ENCODE measurements at regions not wholly inside any gene's neighbourhood (a gene's known extent, or its start where the extent isn't known, plus 50 kb on each side); places are given as distances from the start of the nearest gene placed in this dataset.

DNA sequence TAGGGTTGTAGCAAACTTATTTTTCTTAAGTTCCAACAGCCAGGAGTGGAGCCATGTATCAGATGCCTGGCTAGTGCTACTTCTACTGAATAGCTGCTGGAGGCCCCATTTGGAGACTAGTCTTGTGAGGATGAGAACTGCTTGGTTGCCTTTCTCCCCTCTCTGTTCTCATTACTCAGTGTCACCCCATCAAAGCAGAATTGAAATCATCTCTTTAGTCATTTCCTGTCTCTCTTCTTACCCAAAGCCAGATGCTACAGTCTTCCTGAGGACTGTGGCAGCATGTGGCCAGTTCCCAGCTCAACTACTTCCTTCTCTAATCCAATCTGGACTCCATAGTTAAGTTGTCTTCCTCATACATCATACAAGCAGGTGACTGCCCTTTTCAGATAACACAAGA is 197.5 kb downstream of the BRINP2 start:
- DNase-seq (ENCODE audit: low read depth, low spot score) = no peak
- CTCF ChIA-PET = no interaction called here
- in situ Hi-C loops (cut with HindIII; ENCODE audit: low pct_unique_long_range_greater_than_20kb, low sequenced_read_pairs) (no loop called here), intact Hi-C loops (cut with micrococcal nuclease; ENCODE audit: unreplicated experiment) (no loop called here)
- H3K9me3 ChIP-seq (ENCODE audit: control insufficient read depth, insufficient read depth, low read depth, low read length) = no peaks in the 10 kb centered on the region
- no peak overlapping the region for H3K27ac ChIP-seq (ENCODE audit: low read length)
- no peak for ATAC-seq
- TF ChIP-seq POLR2AphosphoS5 (IDR thresholded peaks at IDR 0.05; ENCODE audit: low read depth, low read length) (no peak), TCF7L2 (IDR thresholded peaks at IDR 0.05; ENCODE audit: low read depth, low read length) (no peak)
- TF ChIP-seq, protein P1, sequence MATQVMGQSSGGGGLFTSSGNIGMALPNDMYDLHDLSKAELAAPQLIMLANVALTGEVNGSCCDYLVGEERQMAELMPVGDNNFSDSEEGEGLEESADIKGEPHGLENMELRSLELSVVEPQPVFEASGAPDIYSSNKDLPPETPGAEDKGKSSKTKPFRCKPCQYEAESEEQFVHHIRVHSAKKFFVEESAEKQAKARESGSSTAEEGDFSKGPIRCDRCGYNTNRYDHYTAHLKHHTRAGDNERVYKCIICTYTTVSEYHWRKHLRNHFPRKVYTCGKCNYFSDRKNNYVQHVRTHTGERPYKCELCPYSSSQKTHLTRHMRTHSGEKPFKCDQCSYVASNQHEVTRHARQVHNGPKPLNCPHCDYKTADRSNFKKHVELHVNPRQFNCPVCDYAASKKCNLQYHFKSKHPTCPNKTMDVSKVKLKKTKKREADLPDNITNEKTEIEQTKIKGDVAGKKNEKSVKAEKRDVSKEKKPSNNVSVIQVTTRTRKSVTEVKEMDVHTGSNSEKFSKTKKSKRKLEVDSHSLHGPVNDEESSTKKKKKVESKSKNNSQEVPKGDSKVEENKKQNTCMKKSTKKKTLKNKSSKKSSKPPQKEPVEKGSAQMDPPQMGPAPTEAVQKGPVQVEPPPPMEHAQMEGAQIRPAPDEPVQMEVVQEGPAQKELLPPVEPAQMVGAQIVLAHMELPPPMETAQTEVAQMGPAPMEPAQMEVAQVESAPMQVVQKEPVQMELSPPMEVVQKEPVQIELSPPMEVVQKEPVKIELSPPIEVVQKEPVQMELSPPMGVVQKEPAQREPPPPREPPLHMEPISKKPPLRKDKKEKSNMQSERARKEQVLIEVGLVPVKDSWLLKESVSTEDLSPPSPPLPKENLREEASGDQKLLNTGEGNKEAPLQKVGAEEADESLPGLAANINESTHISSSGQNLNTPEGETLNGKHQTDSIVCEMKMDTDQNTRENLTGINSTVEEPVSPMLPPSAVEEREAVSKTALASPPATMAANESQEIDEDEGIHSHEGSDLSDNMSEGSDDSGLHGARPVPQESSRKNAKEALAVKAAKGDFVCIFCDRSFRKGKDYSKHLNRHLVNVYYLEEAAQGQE (IDR thresholded peaks at IDR 0.05; ENCODE audit: insufficient read depth in 1 of 2, low read depth in 2 of 2, low read length in 1 of 2) = no peak
- TF ChIP-seq, protein P2, sequence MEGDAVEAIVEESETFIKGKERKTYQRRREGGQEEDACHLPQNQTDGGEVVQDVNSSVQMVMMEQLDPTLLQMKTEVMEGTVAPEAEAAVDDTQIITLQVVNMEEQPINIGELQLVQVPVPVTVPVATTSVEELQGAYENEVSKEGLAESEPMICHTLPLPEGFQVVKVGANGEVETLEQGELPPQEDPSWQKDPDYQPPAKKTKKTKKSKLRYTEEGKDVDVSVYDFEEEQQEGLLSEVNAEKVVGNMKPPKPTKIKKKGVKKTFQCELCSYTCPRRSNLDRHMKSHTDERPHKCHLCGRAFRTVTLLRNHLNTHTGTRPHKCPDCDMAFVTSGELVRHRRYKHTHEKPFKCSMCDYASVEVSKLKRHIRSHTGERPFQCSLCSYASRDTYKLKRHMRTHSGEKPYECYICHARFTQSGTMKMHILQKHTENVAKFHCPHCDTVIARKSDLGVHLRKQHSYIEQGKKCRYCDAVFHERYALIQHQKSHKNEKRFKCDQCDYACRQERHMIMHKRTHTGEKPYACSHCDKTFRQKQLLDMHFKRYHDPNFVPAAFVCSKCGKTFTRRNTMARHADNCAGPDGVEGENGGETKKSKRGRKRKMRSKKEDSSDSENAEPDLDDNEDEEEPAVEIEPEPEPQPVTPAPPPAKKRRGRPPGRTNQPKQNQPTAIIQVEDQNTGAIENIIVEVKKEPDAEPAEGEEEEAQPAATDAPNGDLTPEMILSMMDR (IDR thresholded peaks at IDR 0.05) = no peak
- no peaks in the 10 kb centered on the region for H3K27me3 ChIP-seq (ENCODE audit: control insufficient read depth, insufficient read depth, low read length)
- H3K4me3 ChIP-seq (ENCODE audit: low read depth in 2 of 2, low read length in 2 of 2) = no peak overlapping the region
- BruUV-seq (replicated peaks) = no TSS peak
- no peaks in the 10 kb centered on the region for H3K4me1 ChIP-seq (ENCODE audit: control insufficient read depth, insufficient read depth, low read length)
- POLR2A ChIA-PET = no interaction called here
- H3K36me3 ChIP-seq (ENCODE audit: control insufficient read depth, insufficient read depth, low read length) = no peaks in the 10 kb centered on the region

DNA sequence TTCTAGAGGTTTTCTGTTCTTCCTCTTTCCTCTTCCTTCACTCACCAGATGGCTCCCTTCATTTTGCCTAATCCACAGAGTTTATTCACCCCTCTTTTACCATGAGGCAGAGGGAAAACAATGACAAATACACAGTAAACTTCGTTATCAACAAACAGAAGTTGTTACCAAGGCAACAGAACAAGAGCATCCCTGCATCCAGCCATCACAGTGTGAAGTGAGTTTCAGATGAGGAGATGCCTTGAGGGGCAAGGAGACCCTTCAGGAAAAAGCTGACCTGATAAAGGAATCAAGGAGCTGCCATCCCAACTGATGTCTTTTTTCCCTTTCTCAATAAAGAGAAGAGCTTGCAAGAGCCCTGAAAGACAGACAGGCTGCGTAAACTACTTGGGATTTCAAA is 195.3 kb downstream of the BRINP2 start:
- Histone ChIP-seq H3K27me3 (ENCODE audit: control insufficient read depth, insufficient read depth, low read length) (no peaks in the 10 kb centered on the region), H3K27ac (ENCODE audit: low read length) (no peak overlapping the region), H3K9me3 (ENCODE audit: control insufficient read depth, insufficient read depth, low read depth, low read length) (no peaks in the 10 kb centered on the region), H3K4me1 (ENCODE audit: control insufficient read depth, insufficient read depth, low read length) (no peaks in the 10 kb centered on the region), H3K36me3 (ENCODE audit: control insufficient read depth, insufficient read depth, low read length) (no peaks in the 10 kb centered on the region), H3K4me3 (ENCODE audit: low read depth in 2 of 2, low read length in 2 of 2) (no peak overlapping the region)
- intact Hi-C loops (cut with micrococcal nuclease; ENCODE audit: unreplicated experiment) (no loop called here), in situ Hi-C loops (cut with HindIII; ENCODE audit: low pct_unique_long_range_greater_than_20kb, low sequenced_read_pairs) (no loop called here)
- BruUV-seq (replicated peaks) = no TSS peak
- ChIA-PET POLR2A (interaction anchor here (0.6 kb wide), 1 partner anchor 1029 kb away, joined by 3 read pairs; no protein-coding TSS in a partner anchor), CTCF (no interaction called here)
- no peak for TF ChIP-seq TCF7L2 (IDR thresholded peaks at IDR 0.05; ENCODE audit: low read depth, low read length)
- no peak for TF ChIP-seq SIN3A (IDR thresholded peaks at IDR 0.05; ENCODE audit: borderline replicate concordance, insufficient read depth, low read depth, low read length)
- TF ChIP-seq, protein P2 (IDR thresholded peaks at IDR 0.05) = no peak
- TF ChIP-seq, protein P1 (IDR thresholded peaks at IDR 0.05; ENCODE audit: insufficient read depth in 1 of 2, low read depth in 2 of 2, low read length in 1 of 2) = no peak
- no peak for TF ChIP-seq POLR2AphosphoS5 (IDR thresholded peaks at IDR 0.05; ENCODE audit: low read depth, low read length)
- DNase-seq (ENCODE audit: low read depth, low spot score) = no peak
- no peak for ATAC-seq

Measured in Panc1 (cell line).